ENCODE measurements at regions not wholly inside any gene's neighbourhood (a gene's known extent, or its start where the extent isn't known, plus 50 kb on each side); places are given as distances from the start of the nearest gene placed in this dataset.

GRCh38 chr15:70522323-70522966 is 240.9 kb downstream of the UACA start:
- TF ChIP-seq REST (IDR thresholded peaks at IDR 0.05; ENCODE audit: insufficient replicate concordance, low read depth): no peak
- TF ChIP-seq POLR2AphosphoS5 (IDR thresholded peaks at IDR 0.05; ENCODE audit: low read depth): no peak
- TF ChIP-seq CTCF (IDR thresholded peaks at IDR 0.05; ENCODE audit: insufficient read depth, low read length): no peak
- TF ChIP-seq SPI1 (IDR thresholded peaks at IDR 0.05; ENCODE audit: borderline replicate concordance, low read depth): no peak
- TF ChIP-seq GABPA (IDR thresholded peaks at IDR 0.05; ENCODE audit: low read depth): no peak
